DOHH2 (cell line): ENCODE measurements at regions not wholly inside any gene's neighbourhood (a gene's known extent, or its start where the extent isn't known, plus 50 kb on each side); places are given as distances from the start of the nearest gene placed in this dataset.

Source experiments
- H3F3A ChIP-seq: fragments of 200-600 bp; sonication (generic), shearing (Covaris generic); 2 replicates; pipeline ENCODE4 v1.6.0; 2016; ENCODE audit warnings: antibody characterized with exemption, mild to moderate bottlenecking; ENCODE audit not compliant: control insufficient read depth, insufficient read depth
- H3K27ac ChIP-seq: fragments of 200-600 bp; sonication (generic); 2 replicates; pipeline ENCODE4 v1.5.1; 2014; ENCODE audit warnings: low read depth, mild to moderate bottlenecking, low read length, moderate library complexity
- H3K27me3 ChIP-seq: fragments of 200-600 bp; sonication (generic); 2 replicates; pipeline ENCODE4 v1.6.1; 2014; ENCODE audit warnings: mild to moderate bottlenecking, low read length, mixed read lengths; ENCODE audit not compliant: control insufficient read depth
- H3K36me3 ChIP-seq: fragments of 200-600 bp; sonication (generic); 2 replicates; pipeline ENCODE4 v1.6.1; 2014; ENCODE audit warnings: mild to moderate bottlenecking, low read length, moderate library complexity, mixed read lengths; ENCODE audit not compliant: control insufficient read depth
- H3K4me1 ChIP-seq: fragments of 200-600 bp; sonication (generic); 2 replicates; pipeline ENCODE4 v1.6.1; 2014; ENCODE audit warnings: mild to moderate bottlenecking, low read length, mixed read lengths; ENCODE audit not compliant: control insufficient read depth
- H3K4me2 ChIP-seq: fragments of 200-600 bp; sonication (generic); 2 replicates; pipeline ENCODE4 v1.6.0; 2014; ENCODE audit warnings: mild to moderate bottlenecking, low read length, moderate library complexity
- H3K4me3 ChIP-seq: fragments of 200-600 bp; sonication (generic); 2 replicates; pipeline ENCODE4 v1.5.1; 2014; ENCODE audit warnings: mild to moderate bottlenecking, low read length, mixed read lengths
- H3K79me2 ChIP-seq: fragments of 200-600 bp; sonication (generic); 2 replicates; pipeline ENCODE4 v1.6.1; 2014; ENCODE audit warnings: mild to moderate bottlenecking, low read length, mixed read lengths; ENCODE audit not compliant: control insufficient read depth
- H3K9me2 ChIP-seq: fragments of 200-600 bp; sonication (generic); replicated peaks from 2 replicates; pipeline ENCODE4 v1.6.1; 2014; ENCODE audit warnings: mild to moderate bottlenecking, low read length, mixed read lengths; ENCODE audit not compliant: control insufficient read depth
- H3K9me3 ChIP-seq: fragments of 200-600 bp; sonication (generic); 2 replicates; pipeline ENCODE4 v1.6.1; 2014; ENCODE audit warnings: antibody characterized with exemption, low read length, mixed read lengths; ENCODE audit not compliant: control insufficient read depth, insufficient read depth
- H4K20me1 ChIP-seq: fragments of 200-600 bp; sonication (generic); 2 replicates; pipeline ENCODE4 v1.6.0; 2014; ENCODE audit warnings: low read depth, mild to moderate bottlenecking, antibody characterized with exemption, low read length, moderate library complexity; ENCODE audit not compliant: control insufficient read depth, insufficient read depth
- CTCF ChIP-seq: fragments of 200-600 bp; sonication (generic); IDR thresholded peaks from one replicate; pipeline ENCODE4 v1.5.1; 2014; ENCODE audit warnings: antibody characterized with exemption, mild to moderate bottlenecking, low read depth, low read length; ENCODE audit not compliant: poor library complexity, severe bottlenecking
- EZH2phosphoT487 ChIP-seq: fragments of 200-600 bp; sonication (generic); IDR thresholded peaks from 2 replicates; pipeline ENCODE4 v1.6.1; 2017; ENCODE audit warnings: borderline replicate concordance, mild to moderate bottlenecking, antibody characterized with exemption, low read length, moderate library complexity, mixed read lengths

GRCh38 chrX:44770121-44770520, 73.7 kb upstream of the DUSP21 start:
- no peak overlapping the region for H3K4me3 ChIP-seq
- H3K9me2 ChIP-seq, result no peaks in the 10 kb centered on the region
- peaks cover 3% of the 10 kb centered on the region for H3F3A ChIP-seq
- H4K20me1 ChIP-seq, result no peaks in the 10 kb centered on the region
- no peak overlapping the region for H3K4me2 ChIP-seq
- H3K36me3 ChIP-seq, result no peaks in the 10 kb centered on the region
- no peak overlapping the region for H3K27ac ChIP-seq
- TF ChIP-seq EZH2phosphoT487, result no peak
- no peak for TF ChIP-seq CTCF
- H3K4me1 ChIP-seq, result peaks cover 73% of the 10 kb centered on the region
- no peaks in the 10 kb centered on the region for H3K9me3 ChIP-seq
- no peaks in the 10 kb centered on the region for H3K27me3 ChIP-seq
- no peaks in the 10 kb centered on the region for H3K79me2 ChIP-seq

- H3K4me1 ChIP-seq, result peaks cover 75% of the 10 kb centered on the region
- peak overlapping the region; percentile 84 for H3K27ac ChIP-seq
- no peaks in the 10 kb centered on the region for H3K9me2 ChIP-seq
- H3K9me3 ChIP-seq, result no peaks in the 10 kb centered on the region
- peak overlapping the region; percentile 45 for H3K4me3 ChIP-seq
- no peaks in the 10 kb centered on the region for H3K27me3 ChIP-seq
- TF ChIP-seq EZH2phosphoT487 (no peak), CTCF (no peak)
- H4K20me1 ChIP-seq, result no peaks in the 10 kb centered on the region
- no peaks in the 10 kb centered on the region for H3K36me3 ChIP-seq
- H3K4me2 ChIP-seq, result peak overlapping the region; percentile 59
- no peaks in the 10 kb centered on the region for H3K79me2 ChIP-seq
- H3F3A ChIP-seq, result peaks cover 3% of the 10 kb centered on the region
Observed at GRCh38 chrX:44767308-44767707, 76.5 kb upstream of the DUSP21 start.

GRCh38 chrX:44765556-44765955, 78.3 kb upstream of the DUSP21 start:
- Histone ChIP-seq H3K79me2 (no peaks in the 10 kb centered on the region), H3K9me2 (no peaks in the 10 kb centered on the region), H3F3A (peaks cover 3% of the 10 kb centered on the region), H3K9me3 (no peaks in the 10 kb centered on the region), H3K4me2 (0 out of 2 replicates have a peak overlapping the region, but pooled peaks have one; percentile 4), H4K20me1 (no peaks in the 10 kb centered on the region), H3K36me3 (no peaks in the 10 kb centered on the region), H3K27ac (0 out of 2 replicates have a peak overlapping the region, but pooled peaks have one; percentile 2), H3K4me1 (peaks cover 57% of the 10 kb centered on the region), H3K4me3 (no peak overlapping the region), H3K27me3 (no peaks in the 10 kb centered on the region)
- TF ChIP-seq EZH2phosphoT487 (no peak), CTCF (no peak)
